GM12878 (cell line): ENCODE measurements at regions not wholly inside any gene's neighbourhood (a gene's known extent, or its start where the extent isn't known, plus 50 kb on each side); places are given as distances from the start of the nearest gene placed in this dataset.

Experiments
- ATAC-seq: fragments of 200-7000 bp; cut with Tn5 transposase; 3 replicates; pipeline ENCODE4 v1.9.1; 2020; ENCODE audit warnings: mild to moderate bottlenecking, moderate library complexity
- BruUV-seq: library from RNA; stranded (reverse); fragments of 400-500 nt; replicated peaks from 2 replicates; lab custom pipeline; 2021; lab: Mats Ljungman, UMichigan
- CTCF ChIA-PET: fragments of 300-600 bp; sonication (Branson Sonifier 250); formaldehyde crosslinking; extraction: SDS; loops from one replicate; lab custom pipeline; 2021; ENCODE audit warnings: inconsistent platforms; lab: Yijun Ruan, JAX
- POLR2A ChIA-PET: fragments of 350-600 bp; formaldehyde crosslinking; extraction: SDS; loops from one replicate; lab custom pipeline; 2021; ENCODE audit warnings: inconsistent platforms; lab: Charles Lee
- RAD21 ChIA-PET: fragments of 300-600 bp; sonication (Branson Sonifier 250); formaldehyde crosslinking; loops from one replicate; lab custom pipeline; 2023; ENCODE audit warnings: antibody characterized with exemption; ENCODE audit not compliant: unreplicated experiment; lab: Charles Lee
- SMC1A ChIA-PET: fragments of 300-600 bp; sonication (Branson Sonifier 250); formaldehyde crosslinking; loops from one replicate; lab custom pipeline; 2023; ENCODE audit not compliant: unreplicated experiment, uncharacterized antibody; lab: Charles Lee
- DNase-seq: peaks from one replicate; pipeline ENCODE4 v3.0.0-alpha.2; 2011; ENCODE audit warnings: low read depth, low spot score
- FAIRE-seq: peaks from 3 replicates; lab custom pipeline; 2011; peaks lifted over from hg19 to GRCh38; lab: Jason Lieb, UNC
- H2AFZ ChIP-seq: 2 replicates; pipeline ENCODE4 v1.6.0; 2011; ENCODE audit warnings: low read depth, low read length, control low read depth; ENCODE audit not compliant: control insufficient read depth
- H3K27ac ChIP-seq: 2 replicates; pipeline ENCODE4 v1.5.1; 2011; ENCODE audit warnings: control low read depth; ENCODE audit not compliant: control insufficient read depth, insufficient read depth
- H3K27me3 ChIP-seq, 2 experiments: replicated peaks in 1 of 2; 2 replicates each; pipeline versions ENCODE4 v1.6.0 to v1.6.1; 2011; ENCODE audit warnings: low read length in 1 of 2; ENCODE audit not compliant: control insufficient read depth in 2 of 2, insufficient read depth in 2 of 2
- H3K36me3 ChIP-seq, 2 experiments: 2 replicates each; pipeline ENCODE4 v1.5.1; 2011; ENCODE audit warnings: low read length in 1 of 2; ENCODE audit not compliant: control insufficient read depth in 2 of 2, insufficient read depth in 2 of 2
- H3K4me1 ChIP-seq: 2 replicates; pipeline ENCODE4 v1.6.1; 2011; ENCODE audit warnings: mild to moderate bottlenecking, low read length, moderate library complexity, mixed read lengths; ENCODE audit not compliant: control insufficient read depth, insufficient read depth
- H3K4me2 ChIP-seq: 2 replicates; pipeline ENCODE4 v1.6.0; 2011; ENCODE audit warnings: control low read depth; ENCODE audit not compliant: control insufficient read depth, insufficient read depth
- H3K4me3 ChIP-seq: fragments of 200-600 bp; sonication (generic); 2 replicates; pipeline ENCODE4 v1.5.1; 2016
- H3K79me2 ChIP-seq: 2 replicates; pipeline ENCODE4 v1.6.0; 2011; ENCODE audit warnings: low read length; ENCODE audit not compliant: control insufficient read depth, insufficient read depth
- H3K9ac ChIP-seq: 2 replicates; pipeline ENCODE4 v1.8.0; 2011; ENCODE audit warnings: low read length, control low read depth, mixed read lengths; ENCODE audit not compliant: control insufficient read depth, insufficient read depth
- H3K9me3 ChIP-seq: replicated peaks from 3 replicates; pipeline ENCODE4 v1.5.1; 2011; ENCODE audit warnings: mild to moderate bottlenecking, low read length; ENCODE audit not compliant: control insufficient read depth, insufficient read depth
- H4K20me1 ChIP-seq: 2 replicates; pipeline ENCODE4 v1.6.0; 2011; ENCODE audit not compliant: control insufficient read depth, insufficient read depth
- ATF7 ChIP-seq: fragments of 450-650 bp; IDR thresholded peaks from 2 replicates; pipeline ENCODE4 v1.6.1; 2016; ENCODE audit warnings: low read depth, mild to moderate bottlenecking
- EP300 ChIP-seq, 2 experiments: fragments of 150-350 bp in 1 of 2; IDR thresholded peaks; 2 replicates each; pipeline ENCODE4 v1.6.1; 2011 to 2012; ENCODE audit warnings: low read depth in 2 of 2, low read length in 2 of 2, borderline replicate concordance in 1 of 2, improper control_type of control experiment in 1 of 2, inconsistent platforms in 1 of 2; ENCODE audit not compliant: control insufficient read depth in 1 of 2
- FOS ChIP-seq: IDR thresholded peaks from 3 replicates; pipeline ENCODE4 v1.6.1; 2011; ENCODE audit warnings: borderline replicate concordance; ENCODE audit not compliant: insufficient read length; ENCODE audit errors: extremely low read depth
- KAT2A ChIP-seq: conservative IDR thresholded peaks from 2 replicates; pipeline ENCODE4 v1.6.1; 2011; ENCODE audit warnings: low read depth, low read length; ENCODE audit not compliant: control insufficient read depth
- MEF2B ChIP-seq: fragments of 450-650 bp; IDR thresholded peaks from 2 replicates; pipeline ENCODE4 v1.6.1; 2018; ENCODE audit warnings: mild to moderate bottlenecking, moderate library complexity; ENCODE audit not compliant: partially characterized antibody, poor library complexity, severe bottlenecking
- RELA ChIP-seq: fragments of 450-650 bp; IDR thresholded peaks from 2 replicates; pipeline ENCODE4 v1.8.0; 2014; ENCODE audit warnings: borderline replicate concordance; ENCODE audit not compliant: partially characterized antibody
- RELB ChIP-seq: fragments of 450-650 bp; IDR thresholded peaks from 2 replicates; pipeline ENCODE4 v1.6.1; 2017; ENCODE audit warnings: low read depth, mild to moderate bottlenecking, moderate library complexity
- REST ChIP-seq: IDR thresholded peaks from 2 replicates; pipeline ENCODE4 v1.6.1; 2012; ENCODE audit warnings: mild to moderate bottlenecking, low read depth, low read length
- WRNIP1 ChIP-seq: IDR thresholded peaks from 2 replicates; pipeline ENCODE4 v1.6.1; 2011; ENCODE audit warnings: low read depth, low read length, improper control_type of control experiment, borderline replicate concordance
- WGBS: methylation state at CpG from one replicate; pipeline ENCODE4 v1.1.6; 2016; ENCODE audit warnings: low lambda C conversion rate; ENCODE audit not compliant: insufficient replicate concordance, insufficient coverage; ENCODE audit errors: missing lambda C conversion rate; 5-methylcytosine and 5-hydroxymethylcytosine counted together
- in situ Hi-C: fragments of 300-500 bp; cut with MboI; formaldehyde crosslinking; loops from 9 replicates; pipeline ENCODE4 v1.14.3; 2018; ENCODE audit warnings: mixed read lengths
- intact Hi-C: fragments of 100-400 bp; cut with micrococcal nuclease; formaldehyde crosslinking; loops from one replicate; pipeline ENCODE4 v1.14.2; 2022; ENCODE audit not compliant: unreplicated experiment

- no peak for ATAC-seq
- WGBS: 13% methylated on average over 2 of the region's 2 CpGs
These were observed 81.4 kb downstream of the BBS10 start for GRCh38 chr12:76266797-76267196.

More at GRCh38 chr12:76266797-76267196, 81.4 kb downstream of the BBS10 start:
- RAD21 ChIA-PET: interaction anchor here (0.9 kb wide), 1 partner anchor 41 kb away, joined by 3 read pairs; no protein-coding TSS in a partner anchor
- in situ Hi-C loops: no loop called here
- H3K36me3 ChIP-seq: no peaks in the 10 kb centered on the region
- FAIRE-seq (no peak), DNase-seq (no peak)
- H3K4me2 ChIP-seq: no peak overlapping the region
- no peaks in the 10 kb centered on the region for H3K4me1 ChIP-seq
- CTCF ChIA-PET: no interaction called here
- H3K27ac ChIP-seq: no peak overlapping the region
- H2AFZ ChIP-seq: no peak overlapping the region
- POLR2A ChIA-PET: no interaction called here
- no peaks in the 10 kb centered on the region; a peak in 1 of 4 replicates for H3K27me3 ChIP-seq
- intact Hi-C loops: no loop called here
- H3K9ac ChIP-seq: no peak overlapping the region
- no peaks in the 10 kb centered on the region for H4K20me1 ChIP-seq
- H3K9me3 ChIP-seq: no peaks in the 10 kb centered on the region
- no peaks in the 10 kb centered on the region for H3K79me2 ChIP-seq
- no peak overlapping the region for H3K4me3 ChIP-seq
- SMC1A ChIA-PET: interaction anchor here (1.0 kb wide), 1 partner anchor 40 kb away, joined by 3 read pairs; no protein-coding TSS in a partner anchor
- TF ChIP-seq FOS (no peak), WRNIP1 (no peak), RELA (no peak), EP300 (IDR thresholded peaks at IDR 0.05; ENCODE audit: borderline replicate concordance in 1 of 2, control insufficient read depth in 1 of 2, low read depth in 2 of 2, low read length in 2 of 2) (no peak), REST (no peak), MEF2B (no peak), KAT2A (no peak), ATF7 (no peak), RELB (no peak)
- BruUV-seq: no TSS peak
